ENCODE measurements at regions not wholly inside any gene's neighbourhood (a gene's known extent, or its start where the extent isn't known, plus 50 kb on each side); places are given as distances from the start of the nearest gene placed in this dataset.
"Not testable (repeated sequence)": the region's sequence is repeated elsewhere in the genome, so short reads cannot be mapped to it uniquely, and the experiment has no call there.

GRCh38 chrX:131595120-131595519 lies 51.2 kb downstream of the OR13H1 start:
- DNase-seq (ENCODE audit: low read depth), result no peak

- no peak for DNase-seq (ENCODE audit: low read depth)
Observed at GRCh38 chrX:131607792-131608369, 64.0 kb downstream of the OR13H1 start.

- no peak for DNase-seq (ENCODE audit: low read depth)
Observed at GRCh38 chrX:131609480-131609879, 65.6 kb downstream of the OR13H1 start.

- no peak for DNase-seq (ENCODE audit: low read depth)
Observed at GRCh38 chrX:131613260-131613659, 69.4 kb downstream of the OR13H1 start.

- DNase-seq (ENCODE audit: low read depth), result no peak
Observed at GRCh38 chrX:131614241-131614640, 70.4 kb downstream of the OR13H1 start.

GRCh38 chrX:131617182-131617581 lies 73.3 kb downstream of the OR13H1 start:
- no peak for DNase-seq (ENCODE audit: low read depth)

- no peak for DNase-seq (ENCODE audit: low read depth)
Observed at GRCh38 chrX:131621650-131622049, 77.8 kb downstream of the OR13H1 start.

- DNase-seq (ENCODE audit: low read depth), result no peak
Observed at GRCh38 chrX:131626681-131627296, 82.9 kb downstream of the OR13H1 start.

- DNase-seq (ENCODE audit: low read depth), result no peak
Observed at GRCh38 chrX:131630534-131630933, 86.7 kb downstream of the OR13H1 start.

- DNase-seq (ENCODE audit: low read depth), result peak; percentile 33
Observed at GRCh38 chrX:131633285-131633917, 89.5 kb downstream of the OR13H1 start.

GRCh38 chrX:131634900-131635299 lies 91.0 kb downstream of the OR13H1 start:
- DNase-seq (ENCODE audit: low read depth), result no peak

- no peak for DNase-seq (ENCODE audit: low read depth)
Observed at GRCh38 chrX:131646106-131646505, 102.2 kb downstream of the OR13H1 start.

- no peak for DNase-seq (ENCODE audit: low read depth)
Observed at GRCh38 chrX:131649741-131650140, 105.9 kb downstream of the OR13H1 start.

GRCh38 chrX:131650637-131651410 lies 107.0 kb downstream of the OR13H1 start:
- DNase-seq (ENCODE audit: low read depth), result no peak

GRCh38 chrX:131663726-131664125 lies 119.9 kb downstream of the OR13H1 start:
- DNase-seq (ENCODE audit: low read depth), result not testable (repeated sequence)

- no peak for DNase-seq (ENCODE audit: low read depth)
Observed at GRCh38 chrX:131671735-131672134, 127.9 kb downstream of the OR13H1 start.

GRCh38 chrX:131675596-131676194 lies 131.8 kb downstream of the OR13H1 start:
- DNase-seq (ENCODE audit: low read depth), result no peak

GRCh38 chrX:131677655-131678628 lies 134.1 kb downstream of the OR13H1 start:
- peak; percentile 1 for DNase-seq (ENCODE audit: low read depth)

GRCh38 chrX:131682735-131683134 lies 138.9 kb downstream of the OR13H1 start:
- not testable (repeated sequence) for DNase-seq (ENCODE audit: low read depth)

GRCh38 chrX:131693359-131693758 lies 149.5 kb downstream of the OR13H1 start:
- no peak for DNase-seq (ENCODE audit: low read depth)

- not testable (repeated sequence) for DNase-seq (ENCODE audit: low read depth)
Observed at GRCh38 chrX:131696989-131697388, 153.1 kb downstream of the OR13H1 start.

All from EH (cell line).